IPS DF 6.9 (cell line): ENCODE measurements at regions not wholly inside any gene's neighbourhood (a gene's known extent, or its start where the extent isn't known, plus 50 kb on each side); places are given as distances from the start of the nearest gene placed in this dataset.

Experiments
- DNase-seq: peaks from one replicate; pipeline ENCODE4 v3.0.0-alpha.2; 2013; ENCODE audit warnings: low read depth, low spot score
- H3K27ac ChIP-seq: one replicate; pipeline ENCODE4 v1.5.1; 2013; ENCODE audit warnings: low read length, control low read depth
- H3K27me3 ChIP-seq: 2 replicates; pipeline ENCODE4 v1.6.1; 2013; ENCODE audit warnings: mild to moderate bottlenecking, low read length; ENCODE audit not compliant: control insufficient read depth, insufficient read depth
- H3K36me3 ChIP-seq: 2 replicates; pipeline ENCODE4 v1.6.1; 2013; ENCODE audit warnings: low read length; ENCODE audit not compliant: control insufficient read depth, insufficient read depth
- H3K4me1 ChIP-seq: 2 replicates; pipeline ENCODE4 v1.6.1; 2013; ENCODE audit warnings: low read length; ENCODE audit not compliant: control insufficient read depth, insufficient read depth
- H3K4me3 ChIP-seq: 2 replicates; pipeline ENCODE4 v1.5.1; 2013; ENCODE audit warnings: mild to moderate bottlenecking, low read length
- H3K9me3 ChIP-seq: 2 replicates; pipeline ENCODE4 v1.6.1; 2013; ENCODE audit warnings: low read length, inconsistent platforms; ENCODE audit not compliant: control insufficient read depth, insufficient read depth
- WGBS: extraction: QIAGEN DNeasy Blood & Tissue Kit; methylation state at CpG from one replicate; pipeline ENCODE4 v1.1.7; 2013; ENCODE audit warnings: mixed read lengths, missing lambda C conversion rate; ENCODE audit not compliant: insufficient read length, insufficient coverage; 5-methylcytosine and 5-hydroxymethylcytosine counted together

DNA sequence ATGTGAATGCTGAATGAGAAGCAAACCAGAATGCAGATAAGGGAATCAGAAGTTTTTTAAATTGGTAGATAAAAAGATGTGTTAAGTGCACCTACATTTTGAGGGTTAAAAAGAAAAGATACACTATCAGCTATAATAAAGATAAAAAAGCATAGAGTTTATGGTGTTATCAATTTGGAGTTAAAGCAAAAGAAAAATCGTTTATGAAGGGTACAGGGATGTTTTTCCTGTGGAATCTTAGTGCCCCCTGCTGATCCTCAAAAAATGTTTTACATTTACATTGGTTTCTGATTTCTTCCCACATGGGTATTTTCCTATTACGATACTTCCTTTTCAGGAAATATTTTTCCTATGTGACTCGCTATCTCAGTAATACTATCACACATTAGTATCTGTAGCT lies 293.5 kb downstream of the MRPL39 start:
- Histone ChIP-seq H3K36me3 (no peaks in the 10 kb centered on the region), H3K27me3 (no peaks in the 10 kb centered on the region), H3K4me3 (no peak overlapping the region), H3K9me3 (no peaks in the 10 kb centered on the region), H3K27ac (no peak overlapping the region), H3K4me1 (no peaks in the 10 kb centered on the region)
- WGBS = no CpG with 5 or more reads among the region's 3 CpGs
- DNase-seq = no peak

DNA sequence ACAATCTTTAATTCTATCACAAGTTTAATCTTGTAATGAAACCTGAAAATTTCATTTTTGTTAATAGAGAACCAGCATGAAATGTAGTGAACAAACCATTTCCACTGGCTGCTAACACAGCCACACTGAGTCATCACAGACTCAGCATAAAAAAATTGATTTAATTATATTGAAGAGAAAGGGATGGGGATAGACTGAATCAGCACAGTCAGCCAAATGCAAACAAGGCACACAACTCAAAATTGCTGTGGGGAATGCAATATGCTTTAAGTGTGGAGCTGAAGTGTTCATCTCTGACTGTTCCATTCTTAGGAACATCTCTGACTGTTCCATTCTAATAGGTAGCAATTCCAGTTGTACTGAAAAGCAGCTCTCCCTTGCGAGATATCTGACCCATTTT lies 299.8 kb downstream of the MRPL39 start:
- no CpG with 5 or more reads among the region's 1 CpG for WGBS
- DNase-seq = no peak

DNA sequence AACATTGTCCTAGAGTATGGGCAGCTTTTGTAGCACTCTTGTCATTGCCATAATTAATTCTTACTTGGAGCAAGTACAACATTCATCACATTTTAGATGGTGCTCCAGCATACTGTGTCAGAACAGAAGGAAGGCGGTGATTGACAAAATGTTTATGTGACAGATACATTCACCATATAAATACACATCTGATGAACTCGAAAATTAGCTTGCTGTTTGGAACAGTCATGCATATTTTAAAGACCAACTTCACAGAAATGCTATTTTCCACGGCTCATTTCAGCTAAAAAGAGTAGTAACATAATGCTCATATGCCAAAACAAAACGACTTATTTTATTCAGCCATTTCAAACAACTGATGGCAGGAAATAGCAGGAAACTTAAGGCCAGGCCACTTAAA lies 302.7 kb downstream of the MRPL39 start:
- Histone ChIP-seq H3K4me3 (no peak overlapping the region), H3K4me1 (no peaks in the 10 kb centered on the region), H3K9me3 (no peaks in the 10 kb centered on the region), H3K27ac (no peak overlapping the region), H3K27me3 (no peaks in the 10 kb centered on the region), H3K36me3 (no peaks in the 10 kb centered on the region)
- no peak for DNase-seq
- no CpG with 5 or more reads among the region's 4 CpGs for WGBS

More for the DNA sequence above, 299.8 kb downstream of the MRPL39 start:
- Histone ChIP-seq H3K4me3 (no peak overlapping the region), H3K4me1 (no peaks in the 10 kb centered on the region), H3K27me3 (no peaks in the 10 kb centered on the region), H3K27ac (no peak overlapping the region), H3K36me3 (no peaks in the 10 kb centered on the region), H3K9me3 (no peaks in the 10 kb centered on the region)

DNA sequence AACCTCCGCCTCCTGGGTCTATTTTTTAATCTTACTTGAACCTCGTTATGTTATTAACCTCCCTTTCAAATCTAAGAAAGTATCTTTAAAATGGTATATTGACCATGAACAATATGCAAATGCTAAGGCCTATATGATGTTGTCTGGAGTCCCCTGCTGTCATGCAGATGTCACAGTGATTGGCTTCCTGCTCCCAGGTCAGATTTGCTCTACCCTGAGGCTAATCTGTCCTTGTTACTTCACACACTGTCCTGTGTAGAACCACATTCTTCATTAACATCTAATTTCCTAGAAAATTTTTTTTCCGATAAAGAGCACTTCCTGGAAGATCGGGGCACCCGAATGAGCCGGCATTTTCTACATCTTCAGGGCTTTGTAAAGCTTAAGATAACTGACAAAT lies 306.6 kb downstream of the MRPL39 start:
- DNase-seq = no peak
- Histone ChIP-seq H3K36me3 (no peaks in the 10 kb centered on the region), H3K4me3 (no peak overlapping the region), H3K9me3 (no peaks in the 10 kb centered on the region), H3K27me3 (no peaks in the 10 kb centered on the region), H3K4me1 (no peaks in the 10 kb centered on the region), H3K27ac (no peak overlapping the region)
- no CpG with 5 or more reads among the region's 6 CpGs for WGBS

DNA sequence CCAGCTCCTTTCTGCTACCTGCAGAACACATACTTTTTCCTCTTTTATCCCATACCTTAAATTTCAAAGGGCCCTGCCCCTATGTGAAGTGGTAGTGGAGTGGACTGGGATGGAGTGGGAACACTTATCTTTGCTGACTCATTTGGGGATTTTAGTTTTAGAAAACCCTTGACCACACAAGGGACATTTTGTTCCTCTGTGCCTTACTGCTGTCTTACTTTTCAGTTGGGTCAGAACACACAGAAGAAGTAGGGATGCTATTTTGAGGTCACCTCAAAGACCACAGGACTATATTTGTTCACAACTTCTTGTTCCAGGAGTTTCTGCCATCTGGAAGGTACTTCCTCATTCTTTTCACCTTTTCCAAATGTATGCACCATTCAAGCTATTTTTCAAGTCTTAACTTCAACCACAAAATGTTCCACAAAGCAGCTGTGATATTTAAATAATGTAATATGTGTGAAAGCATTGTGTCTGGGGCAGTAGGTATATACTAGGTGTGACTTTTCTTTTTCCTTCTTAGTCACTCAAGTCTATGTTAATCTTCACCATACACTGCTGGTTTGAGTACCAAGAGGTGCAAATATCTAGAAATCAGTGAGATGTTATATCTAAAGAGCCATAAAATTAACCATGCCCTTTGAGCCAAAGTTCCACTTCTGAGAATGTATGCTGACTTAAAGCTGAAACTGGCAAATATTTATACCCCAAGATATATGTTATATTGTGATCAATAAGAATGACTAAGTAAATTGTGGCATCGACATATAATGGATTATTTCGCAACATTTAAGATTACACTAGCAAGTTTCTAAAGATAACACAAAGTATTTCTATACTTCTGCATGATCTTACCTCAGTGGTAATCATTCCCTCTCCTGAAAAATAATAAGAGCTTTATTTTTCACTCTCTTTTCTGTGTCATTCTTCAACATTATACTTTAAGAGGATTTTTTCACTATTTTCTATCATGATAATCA lies 308.5 kb downstream of the MRPL39 start:
- Histone ChIP-seq H3K27ac (no peak overlapping the region), H3K36me3 (no peaks in the 10 kb centered on the region), H3K4me1 (no peaks in the 10 kb centered on the region), H3K9me3 (no peaks in the 10 kb centered on the region), H3K27me3 (no peaks in the 10 kb centered on the region), H3K4me3 (no peak overlapping the region)
- no peak for DNase-seq
- no CpG with 5 or more reads among the region's 2 CpGs for WGBS

DNA sequence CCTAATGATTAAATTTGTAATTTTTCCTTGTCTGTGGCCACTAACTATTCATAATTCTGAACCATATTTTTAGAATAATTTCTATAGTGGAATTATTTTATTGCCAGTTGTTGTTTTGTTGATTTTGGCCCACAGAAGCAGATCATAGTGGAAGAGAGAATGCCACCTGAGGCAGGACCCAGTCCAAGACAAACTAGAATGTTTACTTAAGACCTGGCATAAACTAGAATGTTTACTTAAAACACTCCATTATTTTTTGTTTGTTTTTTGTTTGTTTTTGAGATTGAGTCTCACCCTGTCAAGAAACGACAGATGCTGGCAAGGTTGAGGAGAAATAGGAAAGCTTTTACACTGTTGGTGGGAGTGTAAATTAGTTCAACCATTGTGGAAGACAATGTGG lies 310.2 kb downstream of the MRPL39 start:
- no peaks in the 10 kb centered on the region for H3K9me3 ChIP-seq
- WGBS = no CpG with 5 or more reads among the region's 1 CpG
- H3K27ac ChIP-seq = no peak overlapping the region
- no peak for DNase-seq
- no peaks in the 10 kb centered on the region for H3K36me3 ChIP-seq
- H3K27me3 ChIP-seq = no peaks in the 10 kb centered on the region
- H3K4me1 ChIP-seq = no peaks in the 10 kb centered on the region
- H3K4me3 ChIP-seq = no peak overlapping the region

DNA sequence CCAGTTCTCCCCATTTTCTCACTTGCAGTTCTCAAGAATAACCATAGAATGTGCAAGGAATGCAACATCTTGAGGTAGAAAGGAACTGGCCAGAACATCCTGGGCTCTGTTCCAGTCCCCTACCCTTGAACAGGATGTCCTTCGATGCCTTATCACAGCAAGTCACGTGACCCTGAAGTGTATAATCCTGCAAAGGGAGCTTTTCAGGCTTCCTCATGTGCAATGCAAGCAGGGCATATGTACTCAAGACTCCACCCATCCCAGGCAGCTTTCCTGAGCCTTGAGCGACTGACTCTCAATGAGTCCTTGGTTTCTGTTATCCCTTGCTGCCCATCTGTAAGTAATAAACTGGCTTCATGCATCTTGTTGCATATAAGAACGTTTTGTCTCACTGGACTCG lies 311.0 kb downstream of the MRPL39 start:
- no peaks in the 10 kb centered on the region for H3K27me3 ChIP-seq
- no peak overlapping the region for H3K27ac ChIP-seq
- H3K9me3 ChIP-seq = no peaks in the 10 kb centered on the region
- no peaks in the 10 kb centered on the region for H3K4me1 ChIP-seq
- no CpG with 5 or more reads among the region's 5 CpGs for WGBS
- no peak for DNase-seq
- no peak overlapping the region for H3K4me3 ChIP-seq
- H3K36me3 ChIP-seq = no peaks in the 10 kb centered on the region

DNA sequence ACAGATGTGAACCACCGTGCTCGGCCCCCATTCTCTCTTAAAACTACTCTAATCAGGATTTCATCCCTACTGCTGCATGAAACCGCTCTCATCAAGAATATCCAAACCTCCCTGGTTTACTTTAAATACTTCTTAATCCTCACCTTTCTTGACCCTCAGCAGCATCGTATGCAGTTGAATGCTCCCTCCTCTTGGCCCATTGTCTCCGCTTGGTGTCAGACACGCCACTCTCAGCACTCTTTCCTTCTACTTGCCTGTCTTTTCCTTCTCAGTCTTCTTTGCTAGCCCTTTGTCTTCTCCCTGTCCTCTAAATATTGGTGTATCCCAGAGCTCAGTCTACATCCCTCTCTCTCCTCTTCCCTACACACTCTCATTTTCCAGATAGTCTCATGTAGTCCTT lies 314.9 kb downstream of the MRPL39 start:
- no peak overlapping the region for H3K27ac ChIP-seq
- no CpG with 5 or more reads among the region's 6 CpGs for WGBS
- no peaks in the 10 kb centered on the region for H3K4me1 ChIP-seq
- no peaks in the 10 kb centered on the region for H3K27me3 ChIP-seq
- no peaks in the 10 kb centered on the region for H3K36me3 ChIP-seq
- no peak overlapping the region for H3K4me3 ChIP-seq
- DNase-seq = no peak
- no peaks in the 10 kb centered on the region for H3K9me3 ChIP-seq

DNA sequence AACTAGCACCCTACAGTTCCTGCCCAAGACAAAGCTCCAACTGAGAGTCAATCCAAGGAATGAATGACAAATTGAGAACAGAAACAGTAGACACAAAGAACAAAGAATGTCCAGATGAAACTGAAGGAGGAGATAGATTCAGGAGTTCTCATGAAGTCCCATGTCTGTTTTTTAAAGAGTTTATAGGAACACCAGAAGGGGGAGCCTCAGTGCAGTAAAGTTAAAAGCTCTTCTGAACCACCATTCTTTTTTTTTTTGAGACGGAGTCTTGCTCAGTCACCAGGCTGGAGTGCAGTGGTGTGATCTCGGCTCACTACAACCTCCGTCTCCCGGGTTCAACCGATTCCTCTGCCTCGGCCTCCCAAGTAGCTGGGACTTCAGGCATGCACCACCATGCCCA lies 323.6 kb downstream of the MRPL39 start:
- no peaks in the 10 kb centered on the region for H3K36me3 ChIP-seq
- H3K4me3 ChIP-seq = no peak overlapping the region
- H3K9me3 ChIP-seq = no peaks in the 10 kb centered on the region
- WGBS = no CpG with 5 or more reads among the region's 6 CpGs
- peak; percentile 25 for DNase-seq
- no peaks in the 10 kb centered on the region for H3K4me1 ChIP-seq
- H3K27me3 ChIP-seq = no peaks in the 10 kb centered on the region
- no peak overlapping the region for H3K27ac ChIP-seq

DNA sequence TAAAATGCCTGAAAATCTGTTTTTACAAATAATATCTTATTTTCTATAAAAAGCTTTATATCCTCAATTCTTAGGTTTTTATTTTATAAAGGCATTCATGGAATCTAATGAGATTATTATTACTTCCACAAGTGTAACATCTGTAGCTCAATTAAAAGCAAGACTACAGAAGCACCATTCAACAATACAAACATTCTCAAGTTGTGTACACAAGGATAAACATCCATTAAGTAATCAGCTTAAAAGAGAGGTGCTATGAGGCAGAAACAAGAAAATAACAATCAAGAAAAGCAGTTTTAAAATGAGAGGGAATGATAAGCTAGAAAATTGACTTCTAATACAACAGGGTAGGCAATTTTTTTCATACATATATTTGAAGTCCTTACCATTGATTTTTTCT lies 326.1 kb downstream of the MRPL39 start:
- Histone ChIP-seq H3K4me3 (no peak overlapping the region), H3K27me3 (no peaks in the 10 kb centered on the region), H3K4me1 (no peaks in the 10 kb centered on the region), H3K9me3 (no peaks in the 10 kb centered on the region), H3K27ac (no peak overlapping the region), H3K36me3 (no peaks in the 10 kb centered on the region)
- DNase-seq = no peak

DNA sequence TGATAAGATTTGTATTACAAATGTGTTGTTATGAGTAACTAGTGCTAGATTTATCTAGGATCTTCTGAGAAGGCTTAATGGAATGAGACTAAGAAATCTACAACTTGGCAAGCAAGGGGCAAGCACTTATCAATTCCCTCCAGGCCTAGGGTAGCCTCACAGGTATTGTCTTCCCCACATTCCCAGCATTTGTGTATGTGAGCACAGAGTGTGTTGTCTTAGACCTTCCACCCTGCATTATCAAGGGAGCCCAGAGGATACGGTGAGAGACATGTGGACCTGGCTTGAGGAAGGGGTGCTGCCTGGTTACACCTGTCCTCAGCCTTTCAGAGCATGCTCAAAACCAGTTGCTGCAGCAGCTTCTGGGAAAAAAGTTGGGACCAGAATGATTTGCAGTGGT lies 327.2 kb downstream of the MRPL39 start:
- Histone ChIP-seq H3K4me3 (no peak overlapping the region), H3K27ac (no peak overlapping the region), H3K9me3 (no peaks in the 10 kb centered on the region), H3K4me1 (no peaks in the 10 kb centered on the region), H3K27me3 (no peaks in the 10 kb centered on the region), H3K36me3 (no peaks in the 10 kb centered on the region)
- WGBS = no CpG with 5 or more reads among the region's 1 CpG
- DNase-seq = no peak
